SU-DHL-6 (cell line): ENCODE measurements at regions not wholly inside any gene's neighbourhood (a gene's known extent, or its start where the extent isn't known, plus 50 kb on each side); places are given as distances from the start of the nearest gene placed in this dataset.
"Not testable (repeated sequence)": the region's sequence is repeated elsewhere in the genome, so short reads cannot be mapped to it uniquely, and the experiment has no call there.

Source experiments
- H2AFZ ChIP-seq: fragments of 200-600 bp; sonication (generic); 2 replicates; pipeline ENCODE4 v1.6.1; 2014; ENCODE audit warnings: low read depth, mild to moderate bottlenecking, moderate library complexity, mixed read lengths, antibody characterized with exemption, low read length; ENCODE audit not compliant: severe bottlenecking
- H3F3A ChIP-seq: fragments of 200-600 bp; shearing (Covaris generic); 2 replicates; pipeline ENCODE4 v1.6.0; 2016; ENCODE audit warnings: antibody characterized with exemption, mild to moderate bottlenecking; ENCODE audit not compliant: insufficient read depth
- H3K27ac ChIP-seq: fragments of 200-600 bp; sonication (generic); 2 replicates; pipeline ENCODE4 v1.5.1; 2016; ENCODE audit warnings: low read depth, mild to moderate bottlenecking, low read length, moderate library complexity, mixed read lengths
- H3K27me3 ChIP-seq: fragments of 200-600 bp; sonication (generic), shearing (Covaris generic); 2 replicates; pipeline ENCODE4 v1.6.0; 2014; ENCODE audit warnings: mild to moderate bottlenecking, low read length
- H3K36me3 ChIP-seq: fragments of 200-600 bp; sonication (generic); 2 replicates; pipeline ENCODE4 v1.6.1; 2014; ENCODE audit warnings: mild to moderate bottlenecking, low read length, mixed read lengths
- H3K4me2 ChIP-seq: fragments of 300-600, 200-600 bp; shearing (Covaris generic), sonication (generic); 2 replicates; pipeline ENCODE4 v1.6.0; 2014; ENCODE audit warnings: low read length, low read depth, mild to moderate bottlenecking; ENCODE audit not compliant: poor library complexity, severe bottlenecking
- H3K4me3 ChIP-seq: fragments of 200-600 bp; sonication (generic); 2 replicates; pipeline ENCODE4 v1.5.1; 2014; ENCODE audit warnings: antibody characterized with exemption, low read length, mild to moderate bottlenecking, mixed read lengths; ENCODE audit not compliant: insufficient read depth, poor library complexity, severe bottlenecking
- H3K79me2 ChIP-seq: fragments of 200-600 bp; sonication (generic); 2 replicates; pipeline ENCODE4 v1.6.1; 2014; ENCODE audit warnings: mild to moderate bottlenecking, low read length, moderate library complexity; ENCODE audit not compliant: insufficient read depth
- H3K9ac ChIP-seq: fragments of 200-600 bp; sonication (generic); 2 replicates; pipeline ENCODE4 v1.7.0; 2014; ENCODE audit warnings: mild to moderate bottlenecking, low read length
- H3K9me2 ChIP-seq: fragments of 200-600 bp; sonication (generic); replicated peaks from 2 replicates; pipeline ENCODE4 v1.6.1; 2014; ENCODE audit warnings: low read length; ENCODE audit not compliant: insufficient read depth
- H3K9me3 ChIP-seq: fragments of 200-600 bp; sonication (generic); 2 replicates; pipeline ENCODE4 v1.6.1; 2014; ENCODE audit warnings: low read length, mixed read lengths; ENCODE audit not compliant: insufficient read depth
- H4K20me1 ChIP-seq: fragments of 200-600 bp; sonication (generic); 2 replicates; pipeline ENCODE4 v1.6.1; 2014; ENCODE audit warnings: low read depth, mild to moderate bottlenecking, antibody characterized with exemption, low read length, moderate library complexity, mixed read lengths
- CTCF ChIP-seq: fragments of 200-600 bp; sonication (generic); IDR thresholded peaks from one replicate; pipeline ENCODE4 v1.5.1; 2017; ENCODE audit warnings: antibody characterized with exemption, mild to moderate bottlenecking, low read length, moderate library complexity; ENCODE audit not compliant: insufficient read depth, poor library complexity, severe bottlenecking
- EZH2phosphoT487 ChIP-seq: fragments of 200-600 bp; sonication (generic), shearing (Covaris generic); conservative IDR thresholded peaks from 2 replicates; pipeline ENCODE4 v1.6.1; 2018; ENCODE audit warnings: mild to moderate bottlenecking, antibody characterized with exemption, low read length, moderate library complexity, mixed read lengths

- Histone ChIP-seq H3K36me3 (no peaks in the 10 kb centered on the region), H3K9me3 (peaks cover 15% of the 10 kb centered on the region), H3K9me2 (no peaks in the 10 kb centered on the region), H3K27ac (no peak overlapping the region), H3K27me3 (no peaks in the 10 kb centered on the region), H3K4me3 (no peak overlapping the region), H4K20me1 (no peaks in the 10 kb centered on the region), H3K79me2 (no peaks in the 10 kb centered on the region), H3F3A (no peaks in the 10 kb centered on the region), H3K4me2 (no peak overlapping the region), H3K9ac (no peak overlapping the region), H2AFZ (no peak overlapping the region)
- no peak for TF ChIP-seq EZH2phosphoT487
- TF ChIP-seq CTCF = no peak
Observed at GRCh38 chr7:4484545-4484944, 197.6 kb upstream of the FOXK1 start.

- H3K27me3 ChIP-seq = no peaks in the 10 kb centered on the region
- TF ChIP-seq EZH2phosphoT487 (no peak), CTCF (no peak)
- H3K9me2 ChIP-seq = no peaks in the 10 kb centered on the region
- H3K4me2 ChIP-seq = no peak overlapping the region
- no peaks in the 10 kb centered on the region for H4K20me1 ChIP-seq
- H3K27ac ChIP-seq = no peak overlapping the region
- no peaks in the 10 kb centered on the region for H3K36me3 ChIP-seq
- H3K9me3 ChIP-seq = peaks cover 15% of the 10 kb centered on the region
- H3K4me3 ChIP-seq = no peak overlapping the region
- no peaks in the 10 kb centered on the region for H3F3A ChIP-seq
- H3K79me2 ChIP-seq = no peaks in the 10 kb centered on the region
- H3K9ac ChIP-seq = no peak overlapping the region
- no peak overlapping the region for H2AFZ ChIP-seq
Observed at GRCh38 chr7:4486907-4487306, 195.2 kb upstream of the FOXK1 start.

- H3F3A ChIP-seq, H3K9me3 ChIP-seq, H3K9ac ChIP-seq, H3K79me2 ChIP-seq, H3K36me3 ChIP-seq, H4K20me1 ChIP-seq, H3K9me2 ChIP-seq, H2AFZ ChIP-seq, H3K27me3 ChIP-seq, H3K4me3 ChIP-seq, H3K27ac ChIP-seq, H3K4me2 ChIP-seq: not testable (repeated sequence)
Observed at GRCh38 chr7:4496911-4497310, 185.2 kb upstream of the FOXK1 start.

GRCh38 chr7:4500812-4501211 is 181.3 kb upstream of the FOXK1 start:
- H3K9me3 ChIP-seq = peaks cover 8% of the 10 kb centered on the region; the same call in 1 of the 2 replicates
- H3K79me2 ChIP-seq = no peaks in the 10 kb centered on the region
- no peaks in the 10 kb centered on the region for H3K9me2 ChIP-seq
- TF ChIP-seq CTCF (no peak), EZH2phosphoT487 (no peak)
- H3K27ac ChIP-seq = no peak overlapping the region
- no peak overlapping the region for H2AFZ ChIP-seq
- H3K4me2 ChIP-seq = no peak overlapping the region
- no peak overlapping the region for H3K4me3 ChIP-seq
- no peaks in the 10 kb centered on the region for H3K27me3 ChIP-seq
- no peaks in the 10 kb centered on the region for H3K36me3 ChIP-seq
- no peaks in the 10 kb centered on the region for H4K20me1 ChIP-seq
- H3F3A ChIP-seq = no peaks in the 10 kb centered on the region
- no peak overlapping the region for H3K9ac ChIP-seq

GRCh38 chr7:4507886-4508285 is 174.2 kb upstream of the FOXK1 start:
- H3K4me3 ChIP-seq, H3K27ac ChIP-seq, H3K79me2 ChIP-seq, H3K36me3 ChIP-seq, H3K9me3 ChIP-seq, H3K9me2 ChIP-seq, H3K27me3 ChIP-seq, H3F3A ChIP-seq, H2AFZ ChIP-seq, H3K9ac ChIP-seq, H4K20me1 ChIP-seq, H3K4me2 ChIP-seq: not testable (repeated sequence)
